ENCODE measurements at regions not wholly inside any gene's neighbourhood (a gene's known extent, or its start where the extent isn't known, plus 50 kb on each side); places are given as distances from the start of the nearest gene placed in this dataset.

- TF ChIP-seq CTCF (IDR thresholded peaks at IDR 0.05): no peak
- DNase-seq (no peak), ATAC-seq (ENCODE audit: low read depth) (no peak)
- Mint-ChIP-seq H3K27me3 (peaks cover 4% of the 10 kb centered on the region), H3K36me3 (ENCODE audit: low read depth) (no peaks in the 10 kb centered on the region), H3K4me1 (no peaks in the 10 kb centered on the region), H3K4me3 (no peak overlapping the region), H3K9me3 (no peaks in the 10 kb centered on the region), H3K27ac (no peak overlapping the region)
- POLR2A ChIA-PET: no interaction called here
- intact Hi-C loops (cut with micrococcal nuclease): loop anchor here (10.0 kb wide), 1 partner anchor 59 kb away; no protein-coding TSS in a partner anchor
- CTCF ChIA-PET: no interaction called here
Measured at GRCh38 chr9:71583792-71584191, 184.5 kb downstream of the CEMIP2 start.

- ATAC-seq (ENCODE audit: low read depth) (no peak), DNase-seq (no peak)
- peaks cover 2% of the 10 kb centered on the region for H3K27me3 Mint-ChIP-seq
- H3K4me1 Mint-ChIP-seq: no peaks in the 10 kb centered on the region
- CTCF ChIA-PET: no interaction called here
- POLR2A ChIA-PET: no interaction called here
- H3K4me3 Mint-ChIP-seq: no peak overlapping the region
- H3K9me3 Mint-ChIP-seq: no peaks in the 10 kb centered on the region
- H3K27ac Mint-ChIP-seq: no peak overlapping the region
- TF ChIP-seq CTCF (IDR thresholded peaks at IDR 0.05): no peak
- intact Hi-C loops (cut with micrococcal nuclease): loop anchor here (10.0 kb wide), 1 partner anchor 58 kb away; no protein-coding TSS in a partner anchor
- no peaks in the 10 kb centered on the region for H3K36me3 Mint-ChIP-seq (ENCODE audit: low read depth)
Measured at GRCh38 chr9:71582347-71582746, 186.0 kb downstream of the CEMIP2 start.

- no peaks in the 10 kb centered on the region for H3K36me3 Mint-ChIP-seq (ENCODE audit: low read depth)
- no peaks in the 10 kb centered on the region for H3K9me3 Mint-ChIP-seq
- no peak overlapping the region for H3K4me3 Mint-ChIP-seq
- H3K27me3 Mint-ChIP-seq: peaks cover 2% of the 10 kb centered on the region
- H3K27ac Mint-ChIP-seq: no peak overlapping the region
- ChIA-PET CTCF (no interaction called here), POLR2A (no interaction called here)
- intact Hi-C loops (cut with micrococcal nuclease): loop anchor here (10.0 kb wide), 1 partner anchor 56 kb away; no protein-coding TSS in a partner anchor
- DNase-seq (no peak), ATAC-seq (ENCODE audit: low read depth) (no peak)
- H3K4me1 Mint-ChIP-seq: no peaks in the 10 kb centered on the region
- TF ChIP-seq CTCF (IDR thresholded peaks at IDR 0.05): no peak
Measured at GRCh38 chr9:71581101-71581500, 187.2 kb downstream of the CEMIP2 start.

GRCh38 chr9:71571186-71571585 is 197.1 kb downstream of the CEMIP2 start:
- Mint-ChIP-seq H3K9me3 (no peaks in the 10 kb centered on the region), H3K36me3 (ENCODE audit: low read depth) (no peaks in the 10 kb centered on the region), H3K27ac (no peak overlapping the region), H3K4me1 (peaks cover 3% of the 10 kb centered on the region), H3K27me3 (peaks cover 5% of the 10 kb centered on the region), H3K4me3 (no peak overlapping the region)
- CTCF ChIA-PET: no interaction called here
- intact Hi-C loops (cut with micrococcal nuclease): no loop called here
- ATAC-seq (ENCODE audit: low read depth) (no peak), DNase-seq (no peak)
- TF ChIP-seq CTCF (IDR thresholded peaks at IDR 0.05): no peak
- POLR2A ChIA-PET: no interaction called here

- ATAC-seq (ENCODE audit: low read depth) (no peak), DNase-seq (no peak)
- ChIA-PET CTCF (no interaction called here), POLR2A (no interaction called here)
- H3K9me3 Mint-ChIP-seq: no peaks in the 10 kb centered on the region
- H3K36me3 Mint-ChIP-seq (ENCODE audit: low read depth): no peaks in the 10 kb centered on the region
- no peak for TF ChIP-seq CTCF (IDR thresholded peaks at IDR 0.05)
- peaks cover 3% of the 10 kb centered on the region for H3K4me1 Mint-ChIP-seq
- intact Hi-C loops (cut with micrococcal nuclease): no loop called here
- peaks cover 19% of the 10 kb centered on the region for H3K27me3 Mint-ChIP-seq
- no peak overlapping the region for H3K4me3 Mint-ChIP-seq
- H3K27ac Mint-ChIP-seq: no peak overlapping the region
Measured at GRCh38 chr9:71567890-71568289, 200.4 kb downstream of the CEMIP2 start.
